ENCODE measurements at regions not wholly inside any gene's neighbourhood (a gene's known extent, or its start where the extent isn't known, plus 50 kb on each side); places are given as distances from the start of the nearest gene placed in this dataset.

DNA sequence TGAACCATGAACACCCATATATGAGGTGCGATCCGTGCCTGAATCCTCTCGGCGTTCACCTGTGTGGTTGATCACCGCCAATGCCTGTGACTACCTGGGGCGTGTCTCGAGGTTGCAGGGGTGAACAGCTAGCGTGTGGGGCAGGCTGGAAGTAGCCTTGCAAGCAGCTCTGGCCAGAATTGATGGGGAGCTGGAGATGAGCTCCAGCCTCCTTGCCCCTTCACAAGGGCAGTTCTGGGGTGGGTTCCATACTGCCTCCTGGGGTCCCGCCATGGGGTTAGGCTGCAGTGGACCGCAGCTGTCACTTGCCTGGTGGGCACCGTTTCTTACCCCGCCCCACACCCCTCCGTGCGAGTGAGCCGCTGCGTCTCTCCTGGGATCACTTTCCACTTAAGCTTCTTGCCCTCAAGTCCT, 154.5 kb upstream of the SOX1 start:
- TF ChIP-seq, protein P1, sequence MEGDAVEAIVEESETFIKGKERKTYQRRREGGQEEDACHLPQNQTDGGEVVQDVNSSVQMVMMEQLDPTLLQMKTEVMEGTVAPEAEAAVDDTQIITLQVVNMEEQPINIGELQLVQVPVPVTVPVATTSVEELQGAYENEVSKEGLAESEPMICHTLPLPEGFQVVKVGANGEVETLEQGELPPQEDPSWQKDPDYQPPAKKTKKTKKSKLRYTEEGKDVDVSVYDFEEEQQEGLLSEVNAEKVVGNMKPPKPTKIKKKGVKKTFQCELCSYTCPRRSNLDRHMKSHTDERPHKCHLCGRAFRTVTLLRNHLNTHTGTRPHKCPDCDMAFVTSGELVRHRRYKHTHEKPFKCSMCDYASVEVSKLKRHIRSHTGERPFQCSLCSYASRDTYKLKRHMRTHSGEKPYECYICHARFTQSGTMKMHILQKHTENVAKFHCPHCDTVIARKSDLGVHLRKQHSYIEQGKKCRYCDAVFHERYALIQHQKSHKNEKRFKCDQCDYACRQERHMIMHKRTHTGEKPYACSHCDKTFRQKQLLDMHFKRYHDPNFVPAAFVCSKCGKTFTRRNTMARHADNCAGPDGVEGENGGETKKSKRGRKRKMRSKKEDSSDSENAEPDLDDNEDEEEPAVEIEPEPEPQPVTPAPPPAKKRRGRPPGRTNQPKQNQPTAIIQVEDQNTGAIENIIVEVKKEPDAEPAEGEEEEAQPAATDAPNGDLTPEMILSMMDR (IDR thresholded peaks at IDR 0.05 in 4 of 5, conservative IDR thresholded peaks at IDR 0.05 in 1 of 5): no peak
- TF ChIP-seq POLR2A (IDR thresholded peaks at IDR 0.05): no peak

Measured in gastrocnemius medialis (tissue), 4 donors.